HS-5 (cell line): ENCODE measurements at regions not wholly inside any gene's neighbourhood (a gene's known extent, or its start where the extent isn't known, plus 50 kb on each side); places are given as distances from the start of the nearest gene placed in this dataset.
"Not testable (repeated sequence)": the region's sequence is repeated elsewhere in the genome, so short reads cannot be mapped to it uniquely, and the experiment has no call there.

Experiments used
- DNase-seq: peaks from one replicate; pipeline ENCODE4 v3.0.0-alpha.2; 2012; ENCODE audit warnings: low read depth

- DNase-seq, result peak; percentile 77
Measured at GRCh38 chr9:73869264-73869663, 627.9 kb upstream of the RORB start.

GRCh38 chr9:73871636-73872035, 625.5 kb upstream of the RORB start:
- DNase-seq, result no peak

GRCh38 chr9:73872701-73873100, 624.4 kb upstream of the RORB start:
- DNase-seq, result no peak

- DNase-seq, result no peak
Measured at GRCh38 chr9:73880101-73880500, 617.0 kb upstream of the RORB start.

- no peak for DNase-seq
Measured at GRCh38 chr9:73889023-73889422, 608.1 kb upstream of the RORB start.

GRCh38 chr9:73890685-73891277, 606.4 kb upstream of the RORB start:
- DNase-seq, result no peak

- DNase-seq, result no peak
Measured at GRCh38 chr9:73892335-73892734, 604.8 kb upstream of the RORB start.

- DNase-seq, result no peak
Measured at GRCh38 chr9:73893230-73893629, 603.9 kb upstream of the RORB start.

GRCh38 chr9:73896061-73896460, 601.1 kb upstream of the RORB start:
- no peak for DNase-seq

- DNase-seq, result no peak
Measured at GRCh38 chr9:73906671-73907070, 590.5 kb upstream of the RORB start.

- DNase-seq, result no peak
Measured at GRCh38 chr9:73911804-73912203, 585.3 kb upstream of the RORB start.

GRCh38 chr9:73916016-73916673, 581.0 kb upstream of the RORB start:
- DNase-seq, result no peak

- DNase-seq, result no peak
Measured at GRCh38 chr9:73919712-73920111, 577.4 kb upstream of the RORB start.

GRCh38 chr9:73923796-73924195, 573.3 kb upstream of the RORB start:
- DNase-seq, result no peak

- no peak for DNase-seq
Measured at GRCh38 chr9:73951147-73951546, 546.0 kb upstream of the RORB start.

- DNase-seq, result no peak
Measured at GRCh38 chr9:73962792-73963191, 534.3 kb upstream of the RORB start.

GRCh38 chr9:73969936-73970335, 527.2 kb upstream of the RORB start:
- no peak for DNase-seq

GRCh38 chr9:73976424-73976823, 520.7 kb upstream of the RORB start:
- not testable (repeated sequence) for DNase-seq

GRCh38 chr9:73979894-73980264, 517.3 kb upstream of the RORB start:
- no peak for DNase-seq

- DNase-seq, result no peak
Measured at GRCh38 chr9:73980754-73981153, 516.4 kb upstream of the RORB start.

- DNase-seq, result no peak
Measured at GRCh38 chr9:73981405-73981804, 515.7 kb upstream of the RORB start.

GRCh38 chr9:73995836-73996235, 501.3 kb upstream of the RORB start:
- no peak for DNase-seq

GRCh38 chr9:73996844-73997243, 500.3 kb upstream of the RORB start:
- DNase-seq, result no peak

GRCh38 chr9:74001382-74001781, 495.8 kb upstream of the RORB start:
- no peak for DNase-seq
